IPS-18a (cell line): ENCODE measurements at regions not wholly inside any gene's neighbourhood (a gene's known extent, or its start where the extent isn't known, plus 50 kb on each side); places are given as distances from the start of the nearest gene placed in this dataset.

ENCODE experiments used
- H3K27ac ChIP-seq: one replicate; pipeline ENCODE4 v1.5.1; 2013; ENCODE audit warnings: low read length
- H3K27me3 ChIP-seq: one replicate; pipeline ENCODE4 v1.6.1; 2013; ENCODE audit warnings: mild to moderate bottlenecking, low read length; ENCODE audit not compliant: control insufficient read depth, insufficient read depth
- H3K36me3 ChIP-seq: one replicate; pipeline ENCODE4 v1.6.1; 2013; ENCODE audit warnings: low read depth, low read length; ENCODE audit not compliant: control insufficient read depth
- H3K4me1 ChIP-seq: one replicate; pipeline ENCODE4 v1.6.1; 2013; ENCODE audit warnings: low read depth, low read length; ENCODE audit not compliant: control insufficient read depth
- H3K4me3 ChIP-seq: one replicate; pipeline ENCODE4 v1.5.1; 2013; ENCODE audit warnings: low read length
- H3K9ac ChIP-seq: one replicate; pipeline ENCODE4 v1.6.1; 2013; ENCODE audit warnings: mild to moderate bottlenecking, low read length, moderate library complexity
- H3K9me3 ChIP-seq: one replicate; pipeline ENCODE4 v1.6.1; 2013; ENCODE audit warnings: low read depth, low read length; ENCODE audit not compliant: control insufficient read depth

GRCh38 chr1:219744652-219745469 is 132.0 kb upstream of the ZC3H11B start:
- Histone ChIP-seq H3K27ac (no peak overlapping the region), H3K9ac (no peak overlapping the region), H3K4me3 (no peak overlapping the region), H3K36me3 (no peaks in the 10 kb centered on the region), H3K27me3 (no peaks in the 10 kb centered on the region), H3K4me1 (no peaks in the 10 kb centered on the region), H3K9me3 (no peaks in the 10 kb centered on the region)

GRCh38 chr1:219741011-219741970 is 128.4 kb upstream of the ZC3H11B start:
- H3K4me3 ChIP-seq, result no peak overlapping the region
- no peak overlapping the region for H3K9ac ChIP-seq
- no peak overlapping the region for H3K27ac ChIP-seq
- no peaks in the 10 kb centered on the region for H3K27me3 ChIP-seq
- H3K4me1 ChIP-seq, result no peaks in the 10 kb centered on the region
- no peaks in the 10 kb centered on the region for H3K9me3 ChIP-seq
- H3K36me3 ChIP-seq, result no peaks in the 10 kb centered on the region

GRCh38 chr1:219733511-219734174 is 120.7 kb upstream of the ZC3H11B start:
- no peaks in the 10 kb centered on the region for H3K36me3 ChIP-seq
- H3K4me1 ChIP-seq, result no peaks in the 10 kb centered on the region
- H3K4me3 ChIP-seq, result no peak overlapping the region
- no peaks in the 10 kb centered on the region for H3K9me3 ChIP-seq
- no peak overlapping the region for H3K9ac ChIP-seq
- no peaks in the 10 kb centered on the region for H3K27me3 ChIP-seq
- H3K27ac ChIP-seq, result no peak overlapping the region

- no peak overlapping the region for H3K4me3 ChIP-seq
- no peaks in the 10 kb centered on the region for H3K27me3 ChIP-seq
- H3K9me3 ChIP-seq, result no peaks in the 10 kb centered on the region
- no peaks in the 10 kb centered on the region for H3K36me3 ChIP-seq
- no peak overlapping the region for H3K9ac ChIP-seq
- H3K4me1 ChIP-seq, result no peaks in the 10 kb centered on the region
- H3K27ac ChIP-seq, result no peak overlapping the region
Observed at GRCh38 chr1:219732814-219733491, 120.0 kb upstream of the ZC3H11B start.

GRCh38 chr1:219731771-219732170 is 118.9 kb upstream of the ZC3H11B start:
- H3K9me3 ChIP-seq, result no peaks in the 10 kb centered on the region
- H3K27me3 ChIP-seq, result no peaks in the 10 kb centered on the region
- no peaks in the 10 kb centered on the region for H3K36me3 ChIP-seq
- no peak overlapping the region for H3K4me3 ChIP-seq
- H3K4me1 ChIP-seq, result no peaks in the 10 kb centered on the region
- no peak overlapping the region for H3K9ac ChIP-seq
- H3K27ac ChIP-seq, result no peak overlapping the region

- H3K9ac ChIP-seq, result no peak overlapping the region
- no peaks in the 10 kb centered on the region for H3K9me3 ChIP-seq
- H3K4me3 ChIP-seq, result no peak overlapping the region
- H3K36me3 ChIP-seq, result no peaks in the 10 kb centered on the region
- H3K4me1 ChIP-seq, result no peaks in the 10 kb centered on the region
- no peak overlapping the region for H3K27ac ChIP-seq
- H3K27me3 ChIP-seq, result no peaks in the 10 kb centered on the region
Observed at GRCh38 chr1:219726480-219727272, 113.8 kb upstream of the ZC3H11B start.

GRCh38 chr1:219724440-219724839 is 111.5 kb upstream of the ZC3H11B start:
- no peak overlapping the region for H3K27ac ChIP-seq
- H3K36me3 ChIP-seq, result no peaks in the 10 kb centered on the region
- H3K9me3 ChIP-seq, result no peaks in the 10 kb centered on the region
- no peaks in the 10 kb centered on the region for H3K4me1 ChIP-seq
- no peaks in the 10 kb centered on the region for H3K27me3 ChIP-seq
- no peak overlapping the region for H3K9ac ChIP-seq
- H3K4me3 ChIP-seq, result no peak overlapping the region

GRCh38 chr1:219717536-219717935 is 104.6 kb upstream of the ZC3H11B start:
- H3K4me1 ChIP-seq, result peaks cover 4% of the 10 kb centered on the region
- H3K36me3 ChIP-seq, result no peaks in the 10 kb centered on the region
- H3K4me3 ChIP-seq, result no peak overlapping the region
- H3K9me3 ChIP-seq, result no peaks in the 10 kb centered on the region
- H3K27me3 ChIP-seq, result no peaks in the 10 kb centered on the region
- H3K27ac ChIP-seq, result no peak overlapping the region
- no peak overlapping the region for H3K9ac ChIP-seq

GRCh38 chr1:219716611-219717114 is 103.8 kb upstream of the ZC3H11B start:
- no peak overlapping the region for H3K27ac ChIP-seq
- peaks cover 4% of the 10 kb centered on the region for H3K4me1 ChIP-seq
- H3K9me3 ChIP-seq, result no peaks in the 10 kb centered on the region
- H3K4me3 ChIP-seq, result no peak overlapping the region
- no peak overlapping the region for H3K9ac ChIP-seq
- no peaks in the 10 kb centered on the region for H3K36me3 ChIP-seq
- no peaks in the 10 kb centered on the region for H3K27me3 ChIP-seq

- Histone ChIP-seq H3K9ac (no peak overlapping the region), H3K36me3 (no peaks in the 10 kb centered on the region), H3K27me3 (no peaks in the 10 kb centered on the region), H3K4me3 (no peak overlapping the region), H3K27ac (no peak overlapping the region), H3K4me1 (peaks cover 4% of the 10 kb centered on the region), H3K9me3 (no peaks in the 10 kb centered on the region)
Observed at GRCh38 chr1:219713981-219714381, 101.1 kb upstream of the ZC3H11B start.
